H1 (cell line): ENCODE measurements at regions not wholly inside any gene's neighbourhood (a gene's known extent, or its start where the extent isn't known, plus 50 kb on each side); places are given as distances from the start of the nearest gene placed in this dataset.

ENCODE experiments used
- CTCF ChIA-PET: fragments of 300-600 bp; sonication (Branson Sonifier 250); formaldehyde crosslinking; loops from one replicate; lab custom pipeline; 2021; ENCODE audit not compliant: partially characterized antibody; lab: Charles Lee
- POLR2A ChIA-PET: fragments of 300-600 bp; sonication (Branson Sonifier 250); formaldehyde crosslinking; loops from one replicate; lab custom pipeline; 2021; ENCODE audit warnings: inconsistent platforms; ENCODE audit not compliant: partially characterized antibody; lab: Charles Lee
- DNase-seq, 2 experiments: peaks; one replicate each; pipeline versions ENCODE4 v3.0.0 to v3.0.0-alpha.2; 2010 to 2022; ENCODE audit warnings: low spot score in 2 of 2, low read depth in 1 of 2, mixed read lengths in 1 of 2
- FAIRE-seq: peaks from 2 replicates; lab custom pipeline; 2011; peaks lifted over from hg19 to GRCh38; lab: Jason Lieb, UNC
- H2AFZ ChIP-seq: 2 replicates; pipeline ENCODE4 v1.8.1; 2012; ENCODE audit warnings: low read length, inconsistent platforms
- H2AK5ac ChIP-seq: 2 replicates; pipeline ENCODE4 v1.6.1; 2013; ENCODE audit warnings: low read depth, low read length
- H2BK120ac ChIP-seq: replicated peaks from 2 replicates; pipeline ENCODE3; 2013; ENCODE audit warnings: low read depth, low read length, inconsistent platforms
- H2BK12ac ChIP-seq: 2 replicates; pipeline ENCODE4 v1.6.1; 2013; ENCODE audit warnings: low read depth, low read length
- H2BK15ac ChIP-seq: 2 replicates; pipeline ENCODE4 v1.6.1; 2013; ENCODE audit warnings: low read length
- H2BK20ac ChIP-seq: 2 replicates; pipeline ENCODE4 v1.6.1; 2013; ENCODE audit warnings: low read length
- H2BK5ac ChIP-seq: 2 replicates; pipeline ENCODE4 v1.6.1; 2013; ENCODE audit warnings: low read depth, low read length
- H3K14ac ChIP-seq: 2 replicates; pipeline ENCODE4 v1.6.1; 2013; ENCODE audit warnings: inconsistent platforms; ENCODE audit not compliant: insufficient read length
- H3K18ac ChIP-seq: 2 replicates; pipeline ENCODE4 v1.6.1; 2013; ENCODE audit warnings: low read length; ENCODE audit errors: extremely low read depth
- H3K23ac ChIP-seq: 2 replicates; pipeline ENCODE4 v1.6.1; 2013; ENCODE audit warnings: inconsistent platforms; ENCODE audit not compliant: insufficient read length
- H3K23me2 ChIP-seq: 2 replicates; pipeline ENCODE4 v1.6.1; 2013; ENCODE audit warnings: low read depth, low read length
- H3K27ac ChIP-seq: 2 replicates; pipeline ENCODE4 v1.6.1; 2011; ENCODE audit warnings: low read depth, low read length, inconsistent platforms
- H3K27me3 ChIP-seq, 4 experiments: replicated peaks in 1 of 4; 1 replicate in 1 of 4; 2 replicates in 3 of 4; pipeline versions ENCODE4 v1.6.1 to v1.8.1; 2011 to 2013; ENCODE audit warnings: low read length in 3 of 4, mild to moderate bottlenecking in 3 of 4, inconsistent platforms in 2 of 4, mixed read lengths in 2 of 4, moderate library complexity in 1 of 4; ENCODE audit not compliant: control insufficient read depth in 3 of 4, insufficient read depth in 3 of 4; ENCODE audit errors: extremely low read depth in 1 of 4
- H3K36me3 ChIP-seq, 4 experiments: 2 replicates each; pipeline versions ENCODE4 v1.6.1 to v1.8.1; 2011 to 2013; ENCODE audit warnings: mild to moderate bottlenecking in 4 of 4, low read length in 3 of 4, moderate library complexity in 2 of 4, control low read depth in 1 of 4, inconsistent platforms in 1 of 4; ENCODE audit not compliant: insufficient read depth in 4 of 4, control insufficient read depth in 2 of 4
- H3K4ac ChIP-seq: replicated peaks from 2 replicates; pipeline ENCODE3; 2013; ENCODE audit warnings: low read length, low read depth, mixed read lengths, inconsistent platforms; ENCODE audit not compliant: insufficient read length
- H3K4me1 ChIP-seq, 4 experiments: replicated peaks in 1 of 4; 1 replicate in 1 of 4; 2 replicates in 3 of 4; pipeline versions ENCODE4 v1.6.1 to v1.8.1; 2011 to 2013; ENCODE audit warnings: low read length in 3 of 4, inconsistent platforms in 2 of 4, mixed read lengths in 1 of 4; ENCODE audit not compliant: insufficient read depth in 4 of 4, control insufficient read depth in 3 of 4
- H3K4me2 ChIP-seq, 2 experiments: 2 replicates each; pipeline versions ENCODE4 v1.6.1 to v1.8.1; 2011 to 2013; ENCODE audit warnings: low read depth in 2 of 2, low read length in 2 of 2, control low read depth in 1 of 2, inconsistent platforms in 1 of 2, mild to moderate bottlenecking in 1 of 2; ENCODE audit not compliant: insufficient read depth in 1 of 2
- H3K4me3 ChIP-seq, 4 experiments: fragments of 200-600, 300-600 bp in 1 of 4; sonication (generic), shearing (Covaris generic), sonication (Bioruptor Twin) in 1 of 4; 2 replicates each; pipeline versions ENCODE4 v1.5.1 to v1.8.1; 2011 to 2016; ENCODE audit warnings: low read length in 4 of 4, low read depth in 3 of 4, control low read depth in 2 of 4, inconsistent platforms in 2 of 4, mild to moderate bottlenecking in 2 of 4, mixed read lengths in 1 of 4, moderate library complexity in 1 of 4; ENCODE audit not compliant: insufficient read depth in 2 of 4; ENCODE audit errors: extremely low read depth in 1 of 4
- H3K56ac ChIP-seq: replicated peaks from 2 replicates; pipeline ENCODE3; 2013; ENCODE audit warnings: low read depth, mild to moderate bottlenecking, mixed read lengths, low read length, inconsistent platforms; ENCODE audit not compliant: insufficient read length
- H3K79me1 ChIP-seq: 2 replicates; pipeline ENCODE4 v1.6.1; 2013; ENCODE audit warnings: low read depth, low read length, control low read depth
- H3K79me2 ChIP-seq, 2 experiments: 2 replicates each; pipeline versions ENCODE4 v1.6.1 to v1.8.1; 2012 to 2013; ENCODE audit warnings: low read length in 2 of 2, mild to moderate bottlenecking in 2 of 2, inconsistent platforms in 1 of 2; ENCODE audit not compliant: insufficient read depth in 2 of 2, control insufficient read depth in 1 of 2
- H3K9ac ChIP-seq, 4 experiments: replicated peaks in 1 of 4; 1 replicate in 1 of 4; 2 replicates in 3 of 4; pipeline versions ENCODE4 v1.6.1 to v1.8.1; 2011 to 2013; ENCODE audit warnings: low read depth in 3 of 4, low read length in 3 of 4, control low read depth in 2 of 4, mild to moderate bottlenecking in 2 of 4, moderate library complexity in 2 of 4, inconsistent platforms in 1 of 4; ENCODE audit errors: extremely low read depth in 1 of 4
- H3K9me3 ChIP-seq, 2 experiments: 2 replicates each; pipeline versions ENCODE4 v1.6.1 to v1.8.1; 2012 to 2013; ENCODE audit warnings: mild to moderate bottlenecking in 2 of 2, moderate library complexity in 2 of 2, control low read depth in 1 of 2, inconsistent platforms in 1 of 2, low read depth in 1 of 2, low read length in 1 of 2, mixed read lengths in 1 of 2; ENCODE audit not compliant: insufficient read depth in 2 of 2
- H4K20me1 ChIP-seq, 2 experiments: replicated peaks in 1 of 2; 2 replicates each; pipeline versions ENCODE3 to v1.8.1; 2011 to 2013; ENCODE audit warnings: inconsistent platforms in 2 of 2, low read length in 2 of 2, mild to moderate bottlenecking in 1 of 2; ENCODE audit not compliant: insufficient read depth in 2 of 2, control insufficient read depth in 1 of 2
- H4K5ac ChIP-seq: 2 replicates; pipeline ENCODE4 v1.6.1; 2013; ENCODE audit warnings: low read length, low read depth, mixed read lengths, inconsistent platforms; ENCODE audit not compliant: insufficient read length
- H4K8ac ChIP-seq: 2 replicates; pipeline ENCODE4 v1.8.0; 2013; ENCODE audit warnings: mild to moderate bottlenecking, moderate library complexity, low read length, inconsistent platforms; ENCODE audit not compliant: insufficient read depth; ENCODE audit errors: extremely low read depth
- H4K91ac ChIP-seq: replicated peaks from 2 replicates; pipeline ENCODE3; 2013; ENCODE audit warnings: low read length, mixed read lengths, inconsistent platforms; ENCODE audit not compliant: insufficient read length
- JUN ChIP-seq: IDR thresholded peaks from 2 replicates; pipeline ENCODE4 v1.6.1; 2011; ENCODE audit warnings: low read depth, mild to moderate bottlenecking, improper control_type of control experiment, low read length
- KDM4A ChIP-seq: IDR thresholded peaks from one replicate; pipeline ENCODE4 v1.7.1; 2012; ENCODE audit warnings: low read depth, mild to moderate bottlenecking, moderate library complexity, low read length, inconsistent platforms; ENCODE audit not compliant: severe bottlenecking
- MAFK ChIP-seq: IDR thresholded peaks from 2 replicates; pipeline ENCODE4 v1.6.1; 2012; ENCODE audit warnings: low read depth, mild to moderate bottlenecking, improper control_type of control experiment, low read length
- NRF1 ChIP-seq: IDR thresholded peaks from 2 replicates; pipeline ENCODE4 v1.6.1; 2011; ENCODE audit warnings: mild to moderate bottlenecking, low read depth, low read length, improper control_type of control experiment
- POU5F1 ChIP-seq: IDR thresholded peaks from 2 replicates; pipeline ENCODE4 v1.6.1; 2011; ENCODE audit warnings: low read depth, mild to moderate bottlenecking, low read length, moderate library complexity
- RFX5 ChIP-seq: IDR thresholded peaks from 2 replicates; pipeline ENCODE4 v1.6.1; 2011; ENCODE audit warnings: low read depth, low read length, improper control_type of control experiment, borderline replicate concordance
- RNF2 ChIP-seq: fragments of 200-900, 300-1000 bp; sonication (generic); IDR thresholded peaks from 2 replicates; pipeline ENCODE4 v1.7.1; 2016; ENCODE audit warnings: borderline replicate concordance, low read depth, mild to moderate bottlenecking, antibody characterized with exemption, low read length; ENCODE audit not compliant: poor library complexity, severe bottlenecking; ENCODE audit errors: missing control alignments
- YY1 ChIP-seq: IDR thresholded peaks from 2 replicates; pipeline ENCODE4 v1.6.1; 2011; ENCODE audit warnings: low read depth, mild to moderate bottlenecking, low read length
- WGBS, 2 experiments: shearing (Covaris generic) in 1 of 2; methylation state at CpG; one replicate each; pipeline versions ENCODE4 v1.1.6 to v1.1.7; 2013 to 2015; ENCODE audit warnings: low lambda C conversion rate in 2 of 2, mixed read lengths in 2 of 2, inconsistent platforms in 1 of 2, low coverage in 1 of 2, missing lambda C conversion rate in 1 of 2; ENCODE audit not compliant: insufficient replicate concordance in 2 of 2, insufficient coverage in 1 of 2, insufficient read length in 1 of 2; ENCODE audit errors: extremely low coverage in 1 of 2, missing lambda C conversion rate in 1 of 2; 5-methylcytosine and 5-hydroxymethylcytosine counted together

- Histone ChIP-seq H3K23me2 (no peaks in the 10 kb centered on the region), H2BK12ac (no peak overlapping the region), H4K8ac (no peak overlapping the region), H3K4ac (no peak overlapping the region), H3K23ac (no peak overlapping the region), H3K4me3 (no peak overlapping the region), H3K9me3 (no peaks in the 10 kb centered on the region), H2BK15ac (no peak overlapping the region), H2BK5ac (no peak overlapping the region), H3K56ac (no peak overlapping the region), H3K79me2 (no peaks in the 10 kb centered on the region), H3K27ac (no peak overlapping the region), H2BK20ac (no peak overlapping the region), H4K91ac (no peak overlapping the region), H3K4me2 (no peak overlapping the region), H2BK120ac (no peak overlapping the region), H4K5ac (no peak overlapping the region), H3K27me3 (no peaks in the 10 kb centered on the region), H3K18ac (no peak overlapping the region), H3K4me1 (no peaks in the 10 kb centered on the region), H3K9ac (no peak overlapping the region), H3K36me3 (no peaks in the 10 kb centered on the region), H2AK5ac (no peak overlapping the region), H2AFZ (no peak overlapping the region), H4K20me1 (no peaks in the 10 kb centered on the region), H3K79me1 (no peaks in the 10 kb centered on the region), H3K14ac (no peak overlapping the region)
- WGBS, 2 experiments, result 98% methylated on average over 8 of the region's 8 CpGs; no CpG with 5 or more reads in 1 of the 2 experiments
- no peak for TF ChIP-seq RNF2
- no peak for TF ChIP-seq YY1
- TF ChIP-seq NRF1, result no peak
- no peak for TF ChIP-seq RFX5
- TF ChIP-seq POU5F1, result no peak
- no peak for TF ChIP-seq KDM4A
- TF ChIP-seq JUN, result no peak
- TF ChIP-seq MAFK, result no peak
- CTCF ChIA-PET, result no interaction called here
- DNase-seq (no peak), FAIRE-seq (no peak)
- POLR2A ChIA-PET, result no interaction called here
Measured at GRCh38 chr13:109615721-109616420, 170.5 kb downstream of the IRS2 start.
